ENCODE measurements at regions not wholly inside any gene's neighbourhood (a gene's known extent, or its start where the extent isn't known, plus 50 kb on each side); places are given as distances from the start of the nearest gene placed in this dataset.

DNA sequence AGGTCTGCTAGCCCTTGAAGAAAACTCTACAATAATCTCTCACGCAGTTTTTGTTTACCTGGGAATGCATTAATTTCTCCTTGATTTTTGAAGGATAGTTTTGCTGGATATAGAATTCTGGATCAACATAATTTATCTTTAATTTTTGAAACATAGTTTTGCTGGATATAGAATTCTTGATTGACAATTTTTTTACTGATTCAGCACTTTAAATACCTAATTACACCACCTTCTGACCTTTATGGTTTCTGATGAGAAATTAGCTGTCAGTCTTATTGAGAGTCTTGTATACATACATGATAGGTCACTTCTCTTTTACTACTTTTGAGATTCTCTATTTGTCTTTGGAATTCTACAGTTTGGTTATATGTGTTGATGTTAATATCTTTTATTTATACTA lies 741.6 kb downstream of the FGF9 start:
- Mint-ChIP-seq H3K27ac (no peak overlapping the region), H3K27me3 (ENCODE audit: insufficient read depth, low read depth, poor library complexity) (no peaks in the 10 kb centered on the region), H3K9me3 (peaks cover 30% of the 10 kb centered on the region; the same call in 2 of the 3 replicates), H3K4me1 (peaks cover 7% of the 10 kb centered on the region; the same call in 1 of the 3 replicates), H3K36me3 (ENCODE audit: low read depth) (peaks cover 20% of the 10 kb centered on the region; the same call in 2 of the 3 replicates), H3K4me3 (no peak overlapping the region)
- Histone ChIP-seq H3K4me1 (ENCODE audit: insufficient read depth) (peaks cover 5% of the 10 kb centered on the region; the same call in 1 of the 2 replicates), H3K36me3 (ENCODE audit: insufficient read depth) (no peaks in the 10 kb centered on the region), H3K4me2 (no peak overlapping the region), H4K20me1 (replicated peaks; ENCODE audit: insufficient read depth) (no peaks in the 10 kb centered on the region), H3K4me3 (no peak overlapping the region), H3K27me3 (ENCODE audit: insufficient read depth) (no peaks in the 10 kb centered on the region), H2AFZ (no peak overlapping the region), H3F3A (replicated peaks; ENCODE audit: low read depth) (no peaks in the 10 kb centered on the region), H3K27ac (ENCODE audit: low read depth) (no peak overlapping the region), H3K79me2 (replicated peaks; ENCODE audit: insufficient read depth) (no peaks in the 10 kb centered on the region), H3K9me2 (ENCODE audit: insufficient read depth) (no peaks in the 10 kb centered on the region)
- no peak for DNase-seq (ENCODE audit: low spot score)
- TF ChIP-seq ZNF331 (CRISPR knock-in tag; IDR thresholded peaks at IDR 0.05; ENCODE audit: low read depth) = no peak
- no peak for TF ChIP-seq EZH2phosphoT487 (IDR thresholded peaks at IDR 0.05; ENCODE audit: unreplicated experiment)
- no peak for TF ChIP-seq POLR2AphosphoS5 (IDR thresholded peaks at IDR 0.05; ENCODE audit: low read depth)
- TF ChIP-seq CREB1 (CRISPR knock-in tag; IDR thresholded peaks at IDR 0.05; ENCODE audit: low read depth) = no peak
- TF ChIP-seq JUNB (IDR thresholded peaks at IDR 0.05; ENCODE audit: unreplicated experiment) = no peak
- no peak for TF ChIP-seq STAT1 (IDR thresholded peaks at IDR 0.05; ENCODE audit: unreplicated experiment)
- no peak for TF ChIP-seq ZNF462 (CRISPR knock-in tag; IDR thresholded peaks at IDR 0.05)
- no peak for TF ChIP-seq EZH2 (IDR thresholded peaks at IDR 0.05; ENCODE audit: low read depth, unreplicated experiment)
- TF ChIP-seq CTCF (conservative IDR thresholded peaks at IDR 0.05; ENCODE audit: low read depth in 2 of 2) = no peak
- TF ChIP-seq, protein P1, sequence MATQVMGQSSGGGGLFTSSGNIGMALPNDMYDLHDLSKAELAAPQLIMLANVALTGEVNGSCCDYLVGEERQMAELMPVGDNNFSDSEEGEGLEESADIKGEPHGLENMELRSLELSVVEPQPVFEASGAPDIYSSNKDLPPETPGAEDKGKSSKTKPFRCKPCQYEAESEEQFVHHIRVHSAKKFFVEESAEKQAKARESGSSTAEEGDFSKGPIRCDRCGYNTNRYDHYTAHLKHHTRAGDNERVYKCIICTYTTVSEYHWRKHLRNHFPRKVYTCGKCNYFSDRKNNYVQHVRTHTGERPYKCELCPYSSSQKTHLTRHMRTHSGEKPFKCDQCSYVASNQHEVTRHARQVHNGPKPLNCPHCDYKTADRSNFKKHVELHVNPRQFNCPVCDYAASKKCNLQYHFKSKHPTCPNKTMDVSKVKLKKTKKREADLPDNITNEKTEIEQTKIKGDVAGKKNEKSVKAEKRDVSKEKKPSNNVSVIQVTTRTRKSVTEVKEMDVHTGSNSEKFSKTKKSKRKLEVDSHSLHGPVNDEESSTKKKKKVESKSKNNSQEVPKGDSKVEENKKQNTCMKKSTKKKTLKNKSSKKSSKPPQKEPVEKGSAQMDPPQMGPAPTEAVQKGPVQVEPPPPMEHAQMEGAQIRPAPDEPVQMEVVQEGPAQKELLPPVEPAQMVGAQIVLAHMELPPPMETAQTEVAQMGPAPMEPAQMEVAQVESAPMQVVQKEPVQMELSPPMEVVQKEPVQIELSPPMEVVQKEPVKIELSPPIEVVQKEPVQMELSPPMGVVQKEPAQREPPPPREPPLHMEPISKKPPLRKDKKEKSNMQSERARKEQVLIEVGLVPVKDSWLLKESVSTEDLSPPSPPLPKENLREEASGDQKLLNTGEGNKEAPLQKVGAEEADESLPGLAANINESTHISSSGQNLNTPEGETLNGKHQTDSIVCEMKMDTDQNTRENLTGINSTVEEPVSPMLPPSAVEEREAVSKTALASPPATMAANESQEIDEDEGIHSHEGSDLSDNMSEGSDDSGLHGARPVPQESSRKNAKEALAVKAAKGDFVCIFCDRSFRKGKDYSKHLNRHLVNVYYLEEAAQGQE (IDR thresholded peaks at IDR 0.05; ENCODE audit: unreplicated experiment) = no peak
- TF ChIP-seq, protein P2, sequence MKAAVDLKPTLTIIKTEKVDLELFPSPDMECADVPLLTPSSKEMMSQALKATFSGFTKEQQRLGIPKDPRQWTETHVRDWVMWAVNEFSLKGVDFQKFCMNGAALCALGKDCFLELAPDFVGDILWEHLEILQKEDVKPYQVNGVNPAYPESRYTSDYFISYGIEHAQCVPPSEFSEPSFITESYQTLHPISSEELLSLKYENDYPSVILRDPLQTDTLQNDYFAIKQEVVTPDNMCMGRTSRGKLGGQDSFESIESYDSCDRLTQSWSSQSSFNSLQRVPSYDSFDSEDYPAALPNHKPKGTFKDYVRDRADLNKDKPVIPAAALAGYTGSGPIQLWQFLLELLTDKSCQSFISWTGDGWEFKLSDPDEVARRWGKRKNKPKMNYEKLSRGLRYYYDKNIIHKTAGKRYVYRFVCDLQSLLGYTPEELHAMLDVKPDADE (IDR thresholded peaks at IDR 0.05) = no peak
- no peak for ATAC-seq

All from GM23338 (cell line).